IPS DF 6.9 (cell line): ENCODE measurements at regions not wholly inside any gene's neighbourhood (a gene's known extent, or its start where the extent isn't known, plus 50 kb on each side); places are given as distances from the start of the nearest gene placed in this dataset.
A peak's percentile ranks its signal among the peaks of the same experiment; 100 is the strongest.

ENCODE experiments used
- DNase-seq: peaks from one replicate; pipeline ENCODE4 v3.0.0-alpha.2; 2013; ENCODE audit warnings: low read depth, low spot score
- H3K27ac ChIP-seq: one replicate; pipeline ENCODE4 v1.5.1; 2013; ENCODE audit warnings: low read length, control low read depth
- H3K27me3 ChIP-seq: 2 replicates; pipeline ENCODE4 v1.6.1; 2013; ENCODE audit warnings: mild to moderate bottlenecking, low read length; ENCODE audit not compliant: control insufficient read depth, insufficient read depth
- H3K36me3 ChIP-seq: 2 replicates; pipeline ENCODE4 v1.6.1; 2013; ENCODE audit warnings: low read length; ENCODE audit not compliant: control insufficient read depth, insufficient read depth
- H3K4me1 ChIP-seq: 2 replicates; pipeline ENCODE4 v1.6.1; 2013; ENCODE audit warnings: low read length; ENCODE audit not compliant: control insufficient read depth, insufficient read depth
- H3K4me3 ChIP-seq: 2 replicates; pipeline ENCODE4 v1.5.1; 2013; ENCODE audit warnings: mild to moderate bottlenecking, low read length
- H3K9me3 ChIP-seq: 2 replicates; pipeline ENCODE4 v1.6.1; 2013; ENCODE audit warnings: low read length, inconsistent platforms; ENCODE audit not compliant: control insufficient read depth, insufficient read depth
- WGBS: extraction: QIAGEN DNeasy Blood & Tissue Kit; methylation state at CpG from one replicate; pipeline ENCODE4 v1.1.7; 2013; ENCODE audit warnings: mixed read lengths, missing lambda C conversion rate; ENCODE audit not compliant: insufficient read length, insufficient coverage; 5-methylcytosine and 5-hydroxymethylcytosine counted together

GRCh38 chr14:53331247-53331646, 178.1 kb upstream of the DDHD1 start:
- Histone ChIP-seq H3K4me1 (0 out of 2 replicates have a peak, but pooled peaks cover 3% of the 10 kb centered on the region), H3K27ac (no peak overlapping the region), H3K4me3 (no peak overlapping the region), H3K36me3 (no peaks in the 10 kb centered on the region), H3K9me3 (no peaks in the 10 kb centered on the region), H3K27me3 (no peaks in the 10 kb centered on the region)
- DNase-seq = no peak
- no CpG with 5 or more reads among the region's 1 CpG for WGBS

- WGBS = no CpG with 5 or more reads among the region's 3 CpGs
- Histone ChIP-seq H3K9me3 (no peaks in the 10 kb centered on the region), H3K27ac (no peak overlapping the region), H3K36me3 (no peaks in the 10 kb centered on the region), H3K27me3 (no peaks in the 10 kb centered on the region), H3K4me3 (no peak overlapping the region), H3K4me1 (0 out of 2 replicates have a peak, but pooled peaks cover 3% of the 10 kb centered on the region)
- DNase-seq = no peak
Observed at GRCh38 chr14:53330441-53330840, 177.3 kb upstream of the DDHD1 start.

GRCh38 chr14:53328841-53329240, 175.7 kb upstream of the DDHD1 start:
- Histone ChIP-seq H3K27me3 (no peaks in the 10 kb centered on the region), H3K4me1 (0 out of 2 replicates have a peak, but pooled peaks cover 3% of the 10 kb centered on the region), H3K27ac (no peak overlapping the region), H3K36me3 (no peaks in the 10 kb centered on the region), H3K9me3 (no peaks in the 10 kb centered on the region), H3K4me3 (no peak overlapping the region)
- DNase-seq = no peak
- WGBS = no CpG with 5 or more reads among the region's 5 CpGs

GRCh38 chr14:53327716-53328115, 174.6 kb upstream of the DDHD1 start:
- H3K36me3 ChIP-seq = no peaks in the 10 kb centered on the region
- no peak overlapping the region for H3K4me3 ChIP-seq
- no CpG with 5 or more reads among the region's 1 CpG for WGBS
- H3K27ac ChIP-seq = no peak overlapping the region
- no peaks in the 10 kb centered on the region for H3K9me3 ChIP-seq
- no peaks in the 10 kb centered on the region for H3K27me3 ChIP-seq
- H3K4me1 ChIP-seq = 0 out of 2 replicates have a peak, but pooled peaks cover 3% of the 10 kb centered on the region
- DNase-seq = no peak

GRCh38 chr14:53325176-53325806, 172.2 kb upstream of the DDHD1 start:
- Histone ChIP-seq H3K27me3 (no peaks in the 10 kb centered on the region), H3K36me3 (no peaks in the 10 kb centered on the region), H3K9me3 (no peaks in the 10 kb centered on the region), H3K4me1 (0 out of 2 replicates have a peak, but pooled peaks cover 3% of the 10 kb centered on the region), H3K4me3 (no peak overlapping the region), H3K27ac (no peak overlapping the region)
- DNase-seq = no peak

- no peaks in the 10 kb centered on the region for H3K4me1 ChIP-seq
- H3K4me3 ChIP-seq = no peak overlapping the region
- H3K27me3 ChIP-seq = no peaks in the 10 kb centered on the region
- no peak for DNase-seq
- H3K9me3 ChIP-seq = no peaks in the 10 kb centered on the region; the same call in 1 of the 2 replicates
- no CpG with 5 or more reads among the region's 5 CpGs for WGBS
- no peaks in the 10 kb centered on the region for H3K36me3 ChIP-seq
- H3K27ac ChIP-seq = no peak overlapping the region
Observed at GRCh38 chr14:53316504-53316903, 163.4 kb upstream of the DDHD1 start.

GRCh38 chr14:53310412-53310811, 157.3 kb upstream of the DDHD1 start:
- Histone ChIP-seq H3K27me3 (no peaks in the 10 kb centered on the region), H3K27ac (no peak overlapping the region), H3K4me3 (no peak overlapping the region), H3K36me3 (no peaks in the 10 kb centered on the region), H3K9me3 (no peaks in the 10 kb centered on the region), H3K4me1 (no peaks in the 10 kb centered on the region)
- DNase-seq = no peak
- WGBS = no CpG with 5 or more reads among the region's 2 CpGs

- Histone ChIP-seq H3K27me3 (no peaks in the 10 kb centered on the region), H3K4me1 (no peaks in the 10 kb centered on the region), H3K27ac (no peak overlapping the region), H3K4me3 (no peak overlapping the region), H3K9me3 (no peaks in the 10 kb centered on the region), H3K36me3 (no peaks in the 10 kb centered on the region)
- no CpG with 5 or more reads among the region's 3 CpGs for WGBS
- DNase-seq = no peak
Observed at GRCh38 chr14:53306911-53307310, 153.8 kb upstream of the DDHD1 start.

- Histone ChIP-seq H3K36me3 (no peaks in the 10 kb centered on the region), H3K27me3 (no peaks in the 10 kb centered on the region), H3K27ac (no peak overlapping the region), H3K9me3 (no peaks in the 10 kb centered on the region), H3K4me3 (no peak overlapping the region), H3K4me1 (no peaks in the 10 kb centered on the region)
- WGBS = no CpG with 5 or more reads among the region's 11 CpGs
- DNase-seq = peak; percentile 27
Observed at GRCh38 chr14:53306267-53306721, 153.2 kb upstream of the DDHD1 start.

- Histone ChIP-seq H3K4me3 (no peak overlapping the region), H3K27me3 (no peaks in the 10 kb centered on the region), H3K4me1 (no peaks in the 10 kb centered on the region), H3K27ac (no peak overlapping the region), H3K9me3 (no peaks in the 10 kb centered on the region), H3K36me3 (no peaks in the 10 kb centered on the region)
- DNase-seq = no peak
- no CpG with 5 or more reads among the region's 3 CpGs for WGBS
Observed at GRCh38 chr14:53304726-53305381, 151.7 kb upstream of the DDHD1 start.
